SK-N-SH (cell line): ENCODE measurements at regions not wholly inside any gene's neighbourhood (a gene's known extent, or its start where the extent isn't known, plus 50 kb on each side); places are given as distances from the start of the nearest gene placed in this dataset.

Experiments
- CTCF ChIA-PET: fragments of 300-600, 350-600 bp; formaldehyde crosslinking; extraction: SDS; loops from one replicate; lab custom pipeline; 2021; lab: Yijun Ruan, JAX
- POLR2A ChIA-PET: fragments of 350-600 bp; sonication (Branson Sonifier 250); formaldehyde crosslinking; extraction: SDS; loops from one replicate; lab custom pipeline; 2020; ENCODE audit warnings: antibody characterized with exemption, inconsistent platforms; lab: Yijun Ruan, JAX
- DNase-seq: peaks from one replicate; pipeline ENCODE4 v3.0.0; 2012
- H2AFZ ChIP-seq: fragments of 200-600 bp; sonication (generic); 2 replicates; pipeline ENCODE4 v1.8.1; 2016; ENCODE audit warnings: antibody characterized with exemption, mild to moderate bottlenecking, low read depth
- H3F3A ChIP-seq: fragments of 200-600 bp; sonication (generic); replicated peaks from 2 replicates; pipeline ENCODE3; 2016; ENCODE audit warnings: antibody characterized with exemption, mild to moderate bottlenecking; ENCODE audit not compliant: insufficient read depth
- H3K27ac ChIP-seq, 2 experiments: fragments of 200-500 bp in 1 of 2; fragments of 200-600 bp in 1 of 2; sonication (Bioruptor generic) in 1 of 2; sonication (generic), shearing (Covaris generic) in 1 of 2; 2 replicates each; pipeline versions ENCODE4 v1.5.1 to v1.6.1; 2014 to 2016; ENCODE audit warnings: low read depth in 2 of 2, inconsistent platforms in 1 of 2, low read length in 1 of 2, mild to moderate bottlenecking in 1 of 2, mixed read lengths in 1 of 2
- H3K27me3 ChIP-seq: fragments of 200-600 bp; sonication (generic), shearing (Covaris generic); 2 replicates; pipeline ENCODE4 v1.6.1; 2016; ENCODE audit warnings: mixed run types; ENCODE audit not compliant: insufficient read depth
- H3K36me3 ChIP-seq, 2 experiments: fragments of 200-500 bp in 1 of 2; fragments of 200-600 bp in 1 of 2; sonication (Bioruptor generic) in 1 of 2; sonication (generic) in 1 of 2; replicated peaks in 1 of 2; 2 replicates each; pipeline versions ENCODE3 to v1.5.1; 2014 to 2016; ENCODE audit warnings: low read length in 1 of 2, mild to moderate bottlenecking in 1 of 2; ENCODE audit not compliant: insufficient read depth in 2 of 2, control insufficient read depth in 1 of 2
- H3K4me1 ChIP-seq, 2 experiments: fragments of 200-500 bp in 1 of 2; fragments of 200-600 bp in 1 of 2; sonication (Bioruptor generic) in 1 of 2; sonication (generic), shearing (Covaris generic) in 1 of 2; 2 replicates each; pipeline versions ENCODE4 v1.5.1 to v1.6.1; 2014 to 2016; ENCODE audit warnings: low read depth in 1 of 2, low read length in 1 of 2, mixed run types in 1 of 2; ENCODE audit not compliant: insufficient read depth in 2 of 2, control insufficient read depth in 1 of 2
- H3K4me2 ChIP-seq: fragments of 200-600 bp; sonication (generic), shearing (Covaris generic); 2 replicates; pipeline ENCODE4 v1.6.1; 2017; ENCODE audit warnings: mixed run types
- H3K4me3 ChIP-seq, 2 experiments: fragments of 200-500 bp in 1 of 2; fragments of 200-600 bp in 1 of 2; sonication (Bioruptor generic) in 1 of 2; sonication (generic), shearing (Covaris generic) in 1 of 2; 2 replicates each; pipeline versions ENCODE4 v1.5.1 to v1.8.1; 2014 to 2016; ENCODE audit warnings: low read depth in 2 of 2, inconsistent platforms in 1 of 2, low read length in 1 of 2, mild to moderate bottlenecking in 1 of 2, mixed read lengths in 1 of 2, moderate library complexity in 1 of 2
- H3K79me2 ChIP-seq: fragments of 200-600 bp; sonication (generic); 2 replicates; pipeline ENCODE4 v1.8.1; 2017; ENCODE audit warnings: mild to moderate bottlenecking; ENCODE audit not compliant: insufficient read depth
- H3K9ac ChIP-seq: fragments of 200-600 bp; sonication (generic); 2 replicates; pipeline ENCODE4 v1.6.1; 2017; ENCODE audit warnings: mixed run types
- H3K9me2 ChIP-seq: fragments of 200-600 bp; sonication (generic); 2 replicates; pipeline ENCODE4 v1.6.1; 2017; ENCODE audit warnings: mixed run types
- H3K9me3 ChIP-seq: fragments of 200-600 bp; sonication (generic); 2 replicates; pipeline ENCODE4 v1.6.1; 2017; ENCODE audit warnings: mixed run types, mild to moderate bottlenecking, moderate library complexity
- H4K20me1 ChIP-seq: fragments of 200-600 bp; sonication (generic); 2 replicates; pipeline ENCODE4 v1.6.1; 2017; ENCODE audit warnings: mild to moderate bottlenecking, mixed run types; ENCODE audit not compliant: insufficient read depth
- CTCF ChIP-seq: fragments of 200-600 bp; sonication (generic); IDR thresholded peaks from 2 replicates; pipeline ENCODE4 v1.6.1; 2017; ENCODE audit warnings: antibody characterized with exemption, mild to moderate bottlenecking, moderate library complexity
- ELF1 ChIP-seq: IDR thresholded peaks from 2 replicates; pipeline ENCODE4 v1.4.0; 2012
- EP300 ChIP-seq, 2 experiments: IDR thresholded peaks; 2 replicates each; pipeline versions ENCODE4 v1.4.0 to v1.6.1; 2012; ENCODE audit warnings: borderline replicate concordance in 1 of 2, low read depth in 1 of 2, low read length in 1 of 2
- EZH2phosphoT487 ChIP-seq: fragments of 200-600 bp; sonication (generic); IDR thresholded peaks from 2 replicates; pipeline ENCODE4 v1.6.1; 2017; ENCODE audit warnings: low read depth, mixed run types, mild to moderate bottlenecking, antibody characterized with exemption, moderate library complexity, borderline replicate concordance
- FOXJ3 ChIP-seq: sonication (generic); formaldehyde crosslinking; IDR thresholded peaks from 2 replicates; pipeline ENCODE4 v1.5.1; 2020; ENCODE audit warnings: mild to moderate bottlenecking, missing genetic modification reagents
- FOXM1 ChIP-seq: IDR thresholded peaks from 2 replicates; pipeline ENCODE4 v1.4.0; 2012; ENCODE audit warnings: low read depth, mild to moderate bottlenecking
- JUND ChIP-seq: IDR thresholded peaks from 2 replicates; pipeline ENCODE4 v1.4.0; 2012
- NRF1 ChIP-seq: IDR thresholded peaks from 2 replicates; pipeline ENCODE4 v1.6.1; 2012; ENCODE audit warnings: low read depth, mild to moderate bottlenecking, low read length
- PBX3 ChIP-seq: IDR thresholded peaks from 2 replicates; pipeline ENCODE4; 2012
- POLR2AphosphoS5 ChIP-seq: IDR thresholded peaks from 2 replicates; pipeline ENCODE4 v1.6.1; 2012; ENCODE audit warnings: low read depth, low read length
- RAD21 ChIP-seq: IDR thresholded peaks from 2 replicates; pipeline ENCODE4 v1.6.1; 2012; ENCODE audit warnings: mild to moderate bottlenecking, low read length
- RCOR1 ChIP-seq: fragments of 150-350 bp; IDR thresholded peaks from 2 replicates; pipeline ENCODE4 v1.6.1; 2017; ENCODE audit warnings: antibody characterized with exemption, low read length
- RFX5 ChIP-seq: IDR thresholded peaks from 2 replicates; pipeline ENCODE4 v1.6.1; 2012; ENCODE audit warnings: mild to moderate bottlenecking, improper control_type of control experiment, low read length
- RXRA ChIP-seq: IDR thresholded peaks from 2 replicates; pipeline ENCODE4 v1.4.0; 2012; ENCODE audit warnings: low read depth, mild to moderate bottlenecking, borderline replicate concordance
- SMC3 ChIP-seq: IDR thresholded peaks from 2 replicates; pipeline ENCODE4 v1.6.1; 2012; ENCODE audit warnings: low read depth, low read length, improper control_type of control experiment
- USF1 ChIP-seq: IDR thresholded peaks from 2 replicates; pipeline ENCODE4 v1.4.0; 2012; ENCODE audit warnings: low read depth, borderline replicate concordance
- YY1 ChIP-seq: IDR thresholded peaks from 2 replicates; pipeline ENCODE4 v1.4.0; 2012; ENCODE audit warnings: low read depth, mild to moderate bottlenecking
- WGBS: methylation state at CpG from one replicate; pipeline ENCODE4 v1.1.6; 2017; ENCODE audit warnings: low lambda C conversion rate; 5-methylcytosine and 5-hydroxymethylcytosine counted together

- WGBS: 14% methylated on average over 1 of the region's 1 CpG
- CTCF ChIA-PET: interaction anchor here (1.0 kb wide), 1 partner anchor 28 kb away, joined by 3 read pairs; no protein-coding TSS in a partner anchor
- H3K9me3 ChIP-seq: no peaks in the 10 kb centered on the region
Observed at GRCh38 chr7:20010877-20011276, 206.3 kb downstream of the MACC1 start.

More at GRCh38 chr7:20010877-20011276, 206.3 kb downstream of the MACC1 start:
- no peaks in the 10 kb centered on the region for H3K4me1 ChIP-seq
- no peaks in the 10 kb centered on the region for H3K27me3 ChIP-seq
- no peaks in the 10 kb centered on the region for H3K79me2 ChIP-seq
- H3K27ac ChIP-seq: no peak overlapping the region
- no peak overlapping the region for H3K4me3 ChIP-seq
- no peak for TF ChIP-seq EZH2phosphoT487
- TF ChIP-seq ELF1: no peak
- no peak for TF ChIP-seq RFX5
- no peak for TF ChIP-seq FOXJ3 (CRISPR knock-in tag)
- TF ChIP-seq YY1: no peak
- TF ChIP-seq CTCF: no peak
- no peak for TF ChIP-seq SMC3
- no peak for TF ChIP-seq EP300 (IDR thresholded peaks at IDR 0.05; ENCODE audit: borderline replicate concordance in 1 of 2, low read depth in 1 of 2, low read length in 1 of 2)
- TF ChIP-seq RXRA: no peak
- no peak for TF ChIP-seq RCOR1
- no peak for TF ChIP-seq JUND
- TF ChIP-seq USF1: no peak
- TF ChIP-seq NRF1: no peak
- TF ChIP-seq RAD21: no peak
- no peak for TF ChIP-seq FOXM1
- no peak for TF ChIP-seq POLR2AphosphoS5
- TF ChIP-seq PBX3: no peak
- POLR2A ChIA-PET: no interaction called here
- no peaks in the 10 kb centered on the region for H3F3A ChIP-seq
- no peak for DNase-seq
- no peaks in the 10 kb centered on the region for H3K9me2 ChIP-seq
- no peak overlapping the region for H3K9ac ChIP-seq
- H3K4me2 ChIP-seq: no peak overlapping the region
- H3K36me3 ChIP-seq: no peaks in the 10 kb centered on the region
- H4K20me1 ChIP-seq: no peaks in the 10 kb centered on the region
- H2AFZ ChIP-seq: no peak overlapping the region
